ENCODE measurements at regions not wholly inside any gene's neighbourhood (a gene's known extent, or its start where the extent isn't known, plus 50 kb on each side); places are given as distances from the start of the nearest gene placed in this dataset.

DNA sequence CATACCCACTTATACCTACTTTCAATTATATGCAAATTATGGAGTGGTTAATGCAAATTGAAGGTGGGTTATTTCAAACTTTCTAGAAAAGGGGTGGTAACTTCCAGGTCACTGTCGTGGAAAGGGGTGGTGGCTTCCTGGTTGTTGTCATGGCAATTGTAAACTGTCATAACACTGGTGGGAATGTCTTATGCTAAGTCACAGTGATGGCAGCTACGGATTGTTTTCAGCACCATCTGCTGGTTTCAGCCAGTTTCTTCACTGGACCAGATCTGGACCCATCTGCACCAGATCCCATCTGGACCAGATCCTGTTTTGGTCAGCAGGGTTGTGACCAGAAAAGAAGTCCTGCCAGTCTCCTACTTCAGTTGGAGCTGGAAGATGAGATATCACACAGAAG, 1469.3 kb downstream of the AACS start:
- Histone ChIP-seq H3K9me3 (ENCODE audit: control insufficient read depth in 2 of 2, insufficient read depth in 1 of 2, low read depth in 1 of 2, low read length in 1 of 2) (no peaks in the 10 kb centered on the region), H3K4me3 (ENCODE audit: low read depth in 1 of 2, low read length in 2 of 2) (no peak overlapping the region), H3K27ac (ENCODE audit: low read depth in 2 of 2, low read length in 1 of 2) (no peak overlapping the region), H3K27me3 (ENCODE audit: control insufficient read depth in 1 of 2, insufficient read depth in 2 of 2, low read length in 2 of 2) (peaks cover 0 to 5% of the 10 kb centered on the region in 2 donors), H3K36me3 (ENCODE audit: control insufficient read depth in 2 of 2, insufficient read depth in 2 of 2, low read length in 1 of 2) (no peaks in the 10 kb centered on the region), H3K4me1 (ENCODE audit: control insufficient read depth in 2 of 2, insufficient read depth in 2 of 2, low read length in 1 of 2) (no peaks in the 10 kb centered on the region)
- WGBS, 2 donors, result 65 to 68% methylated on average over 2 of the region's 2 CpGs

DNA sequence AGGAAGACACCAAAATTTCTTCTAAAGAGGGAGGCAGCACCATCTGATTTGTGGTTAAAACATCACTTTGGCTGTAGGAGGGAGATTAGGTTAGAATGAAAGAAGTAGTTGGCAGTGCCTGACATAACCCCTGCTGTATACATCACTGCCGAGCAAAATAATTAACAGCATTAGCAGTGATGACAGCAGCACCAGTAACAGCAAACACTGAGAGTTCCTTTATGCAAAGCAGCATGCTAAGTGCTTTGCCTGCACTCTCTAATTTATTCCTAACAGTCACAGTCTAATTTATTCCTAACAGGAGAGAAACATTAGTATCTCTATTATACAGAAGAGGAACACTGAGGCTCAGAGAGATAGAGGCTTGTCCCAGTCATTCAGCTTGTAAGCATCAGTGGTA, 1469.7 kb downstream of the AACS start:
- H3K27me3 ChIP-seq (ENCODE audit: control insufficient read depth in 1 of 2, insufficient read depth in 2 of 2, low read length in 2 of 2), result peaks cover 0 to 5% of the 10 kb centered on the region in 2 donors
- no peak overlapping the region for H3K4me3 ChIP-seq (ENCODE audit: low read depth in 1 of 2, low read length in 2 of 2)
- H3K9me3 ChIP-seq (ENCODE audit: control insufficient read depth in 2 of 2, insufficient read depth in 1 of 2, low read depth in 1 of 2, low read length in 1 of 2), result no peaks in the 10 kb centered on the region
- H3K4me1 ChIP-seq (ENCODE audit: control insufficient read depth in 2 of 2, insufficient read depth in 2 of 2, low read length in 1 of 2), result no peaks in the 10 kb centered on the region
- no peak overlapping the region for H3K27ac ChIP-seq (ENCODE audit: low read depth in 2 of 2, low read length in 1 of 2)
- 74 to 89% methylated on average over 1 of the region's 1 CpG for WGBS, 2 donors
- H3K36me3 ChIP-seq (ENCODE audit: control insufficient read depth in 2 of 2, insufficient read depth in 2 of 2, low read length in 1 of 2), result no peaks in the 10 kb centered on the region

- WGBS, 2 donors, result 38 to 44% methylated on average over 4 of the region's 4 CpGs
- no peaks in the 10 kb centered on the region for H3K36me3 ChIP-seq (ENCODE audit: control insufficient read depth in 2 of 2, insufficient read depth in 2 of 2, low read length in 1 of 2)
Observed at GRCh38 chr12:126535971-126536370, 1470.7 kb downstream of the AACS start.

DNA sequence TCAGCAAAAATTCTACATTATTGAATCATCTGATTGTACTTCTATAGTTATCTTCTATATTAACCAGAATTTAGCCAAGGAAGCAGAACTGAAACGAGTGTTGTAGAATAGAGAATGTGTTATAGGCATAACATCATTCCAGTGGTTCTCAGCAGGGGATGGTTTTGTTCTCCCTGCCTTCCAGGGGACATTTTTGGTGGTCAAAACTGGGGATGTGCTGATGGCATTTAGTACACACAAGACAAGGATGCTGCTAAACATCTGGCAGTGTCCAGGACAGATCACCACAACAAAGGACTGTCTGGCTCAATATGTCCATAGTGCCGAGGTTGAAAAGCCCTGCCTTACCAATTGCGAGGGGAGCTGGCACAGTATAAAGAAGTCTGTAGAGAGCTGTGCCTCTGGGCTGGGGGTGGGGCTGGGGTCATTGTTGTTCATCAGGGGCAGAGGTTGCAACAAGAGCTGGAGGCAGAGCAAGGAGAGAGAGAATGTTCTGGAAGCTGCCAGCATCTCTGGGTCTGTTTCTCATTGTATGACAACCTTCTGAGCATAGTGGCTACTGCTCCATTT, 1472.8 kb downstream of the AACS start:
- no peak overlapping the region for H3K4me3 ChIP-seq (ENCODE audit: low read depth in 1 of 2, low read length in 2 of 2)
- H3K36me3 ChIP-seq (ENCODE audit: control insufficient read depth in 2 of 2, insufficient read depth in 2 of 2, low read length in 1 of 2), result no peaks in the 10 kb centered on the region
- H3K27me3 ChIP-seq (ENCODE audit: control insufficient read depth in 1 of 2, insufficient read depth in 2 of 2, low read length in 2 of 2), result peaks cover 0 to 5% of the 10 kb centered on the region in 2 donors
- no peaks in the 10 kb centered on the region for H3K4me1 ChIP-seq (ENCODE audit: control insufficient read depth in 2 of 2, insufficient read depth in 2 of 2, low read length in 1 of 2)
- no peaks in the 10 kb centered on the region for H3K9me3 ChIP-seq (ENCODE audit: control insufficient read depth in 2 of 2, insufficient read depth in 1 of 2, low read depth in 1 of 2, low read length in 1 of 2)
- 54 to 74% methylated on average over 3 of the region's 3 CpGs for WGBS, 2 donors
- no peak overlapping the region for H3K27ac ChIP-seq (ENCODE audit: low read depth in 2 of 2, low read length in 1 of 2)

More at GRCh38 chr12:126535971-126536370, 1470.7 kb downstream of the AACS start:
- Histone ChIP-seq H3K9me3 (ENCODE audit: control insufficient read depth in 2 of 2, insufficient read depth in 1 of 2, low read depth in 1 of 2, low read length in 1 of 2) (no peaks in the 10 kb centered on the region), H3K4me3 (ENCODE audit: low read depth in 1 of 2, low read length in 2 of 2) (no peak overlapping the region), H3K27ac (ENCODE audit: low read depth in 2 of 2, low read length in 1 of 2) (no peak overlapping the region), H3K27me3 (ENCODE audit: control insufficient read depth in 1 of 2, insufficient read depth in 2 of 2, low read length in 2 of 2) (peaks cover 0 to 5% of the 10 kb centered on the region in 2 donors), H3K4me1 (ENCODE audit: control insufficient read depth in 2 of 2, insufficient read depth in 2 of 2, low read length in 1 of 2) (no peaks in the 10 kb centered on the region)

DNA sequence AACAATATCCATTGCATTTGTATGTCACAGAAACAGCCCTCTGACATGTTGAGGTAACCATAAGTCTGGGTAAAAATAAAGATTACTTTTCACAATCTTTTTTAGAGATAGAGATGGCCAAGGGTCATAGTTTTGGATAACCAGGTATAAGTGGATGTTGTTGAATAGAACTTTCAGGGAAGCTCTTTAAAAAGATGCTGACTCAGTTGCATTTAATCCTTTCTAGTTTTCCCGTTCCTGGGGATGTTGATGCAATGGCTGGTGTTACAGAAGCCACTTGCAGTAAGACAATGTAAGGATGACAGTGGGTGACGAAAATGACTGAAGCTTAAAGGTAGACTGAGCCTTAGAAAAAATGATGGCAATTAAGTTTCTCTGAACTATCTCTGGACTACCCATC, 1473.7 kb downstream of the AACS start:
- WGBS, 2 donors, result 73 to 78% methylated on average over 2 of the region's 2 CpGs
- H3K4me3 ChIP-seq (ENCODE audit: low read depth in 1 of 2, low read length in 2 of 2), result no peak overlapping the region
- peaks cover 0 to 5% of the 10 kb centered on the region in 2 donors for H3K27me3 ChIP-seq (ENCODE audit: control insufficient read depth in 1 of 2, insufficient read depth in 2 of 2, low read length in 2 of 2)
- no peaks in the 10 kb centered on the region for H3K4me1 ChIP-seq (ENCODE audit: control insufficient read depth in 2 of 2, insufficient read depth in 2 of 2, low read length in 1 of 2)
- no peaks in the 10 kb centered on the region for H3K9me3 ChIP-seq (ENCODE audit: control insufficient read depth in 2 of 2, insufficient read depth in 1 of 2, low read depth in 1 of 2, low read length in 1 of 2)
- H3K36me3 ChIP-seq (ENCODE audit: control insufficient read depth in 2 of 2, insufficient read depth in 2 of 2, low read length in 1 of 2), result no peaks in the 10 kb centered on the region
- no peak overlapping the region for H3K27ac ChIP-seq (ENCODE audit: low read depth in 2 of 2, low read length in 1 of 2)

- WGBS, 2 donors, result 48 to 55% methylated on average over 4 of the region's 4 CpGs
- H3K27me3 ChIP-seq (ENCODE audit: control insufficient read depth in 1 of 2, insufficient read depth in 2 of 2, low read length in 2 of 2), result no peaks in the 10 kb centered on the region
Observed at GRCh38 chr12:126545411-126545810, 1480.2 kb downstream of the AACS start.

GRCh38 chr12:126547905-126548304, 1482.7 kb downstream of the AACS start:
- Histone ChIP-seq H3K27me3 (ENCODE audit: control insufficient read depth in 1 of 2, insufficient read depth in 2 of 2, low read length in 2 of 2) (no peaks in the 10 kb centered on the region), H3K4me1 (ENCODE audit: control insufficient read depth in 2 of 2, insufficient read depth in 2 of 2, low read length in 1 of 2) (no peaks in the 10 kb centered on the region), H3K36me3 (ENCODE audit: control insufficient read depth in 2 of 2, insufficient read depth in 2 of 2, low read length in 1 of 2) (no peaks in the 10 kb centered on the region), H3K9me3 (ENCODE audit: control insufficient read depth in 2 of 2, insufficient read depth in 1 of 2, low read depth in 1 of 2, low read length in 1 of 2) (no peaks in the 10 kb centered on the region), H3K27ac (ENCODE audit: low read depth in 2 of 2, low read length in 1 of 2) (no peak overlapping the region), H3K4me3 (ENCODE audit: low read depth in 1 of 2, low read length in 2 of 2) (no peak overlapping the region)
- 63 to 70% methylated on average over 10 of the region's 10 CpGs for WGBS, 2 donors

More at GRCh38 chr12:126545411-126545810, 1480.2 kb downstream of the AACS start:
- H3K4me3 ChIP-seq (ENCODE audit: low read depth in 1 of 2, low read length in 2 of 2), result no peak overlapping the region
- H3K9me3 ChIP-seq (ENCODE audit: control insufficient read depth in 2 of 2, insufficient read depth in 1 of 2, low read depth in 1 of 2, low read length in 1 of 2), result no peaks in the 10 kb centered on the region
- no peak overlapping the region for H3K27ac ChIP-seq (ENCODE audit: low read depth in 2 of 2, low read length in 1 of 2)
- H3K36me3 ChIP-seq (ENCODE audit: control insufficient read depth in 2 of 2, insufficient read depth in 2 of 2, low read length in 1 of 2), result no peaks in the 10 kb centered on the region
- no peaks in the 10 kb centered on the region for H3K4me1 ChIP-seq (ENCODE audit: control insufficient read depth in 2 of 2, insufficient read depth in 2 of 2, low read length in 1 of 2)

DNA sequence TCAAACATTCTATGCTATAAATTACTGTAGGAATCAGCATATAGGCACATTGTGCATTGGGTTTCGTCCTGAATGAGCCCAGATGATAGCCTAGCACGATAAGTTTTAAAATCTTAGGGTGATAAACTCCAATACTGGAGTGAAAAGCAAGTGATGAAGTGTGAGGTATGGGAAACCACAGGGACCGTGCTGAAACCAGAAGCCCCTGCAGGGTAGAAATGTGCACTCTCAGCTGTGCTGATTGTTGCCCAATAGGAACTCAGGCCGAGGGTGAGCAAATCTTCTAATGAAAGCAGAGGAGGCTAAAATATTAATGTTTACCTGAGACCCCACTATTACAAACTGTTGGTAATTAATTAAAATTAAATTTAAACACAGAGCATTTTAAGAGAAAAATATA, 1486.6 kb downstream of the AACS start:
- H3K4me1 ChIP-seq (ENCODE audit: control insufficient read depth in 2 of 2, insufficient read depth in 2 of 2, low read length in 1 of 2), result no peaks in the 10 kb centered on the region
- peaks cover 0 to 3% of the 10 kb centered on the region in 2 donors for H3K9me3 ChIP-seq (ENCODE audit: control insufficient read depth in 2 of 2, insufficient read depth in 1 of 2, low read depth in 1 of 2, low read length in 1 of 2)
- WGBS, 2 donors, result 46 to 63% methylated on average over 4 of the region's 4 CpGs
- H3K27ac ChIP-seq (ENCODE audit: low read depth in 2 of 2, low read length in 1 of 2), result no peak overlapping the region
- no peaks in the 10 kb centered on the region for H3K36me3 ChIP-seq (ENCODE audit: control insufficient read depth in 2 of 2, insufficient read depth in 2 of 2, low read length in 1 of 2)
- no peak overlapping the region for H3K4me3 ChIP-seq (ENCODE audit: low read depth in 1 of 2, low read length in 2 of 2)
- H3K27me3 ChIP-seq (ENCODE audit: control insufficient read depth in 1 of 2, insufficient read depth in 2 of 2, low read length in 2 of 2), result no peaks in the 10 kb centered on the region

DNA sequence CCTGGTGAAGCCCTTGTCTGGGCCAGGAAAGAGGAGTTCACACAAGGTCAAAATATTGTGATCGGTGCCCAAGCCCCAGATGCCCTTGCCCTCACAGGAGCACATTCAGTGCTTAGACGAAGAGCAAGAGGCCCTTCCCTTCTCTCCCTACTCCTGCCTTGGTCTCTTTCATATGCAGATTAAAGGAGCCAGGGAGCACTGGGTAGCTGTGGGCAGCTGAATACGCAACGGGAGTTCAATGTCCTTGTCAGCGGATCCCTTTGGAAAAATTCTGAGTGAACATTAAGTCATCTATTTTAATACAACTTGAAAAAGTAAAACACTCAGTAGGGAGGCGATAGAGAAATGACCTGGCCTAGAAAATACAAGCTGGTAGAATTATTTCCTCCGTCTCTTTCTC, 1489.4 kb downstream of the AACS start:
- Histone ChIP-seq H3K4me3 (ENCODE audit: low read depth in 1 of 2, low read length in 2 of 2) (no peak overlapping the region), H3K36me3 (ENCODE audit: control insufficient read depth in 2 of 2, insufficient read depth in 2 of 2, low read length in 1 of 2) (no peaks in the 10 kb centered on the region), H3K9me3 (ENCODE audit: control insufficient read depth in 2 of 2, insufficient read depth in 1 of 2, low read depth in 1 of 2, low read length in 1 of 2) (peaks cover 0 to 3% of the 10 kb centered on the region in 2 donors), H3K4me1 (ENCODE audit: control insufficient read depth in 2 of 2, insufficient read depth in 2 of 2, low read length in 1 of 2) (no peaks in the 10 kb centered on the region), H3K27ac (ENCODE audit: low read depth in 2 of 2, low read length in 1 of 2) (no peak overlapping the region), H3K27me3 (ENCODE audit: control insufficient read depth in 1 of 2, insufficient read depth in 2 of 2, low read length in 2 of 2) (no peaks in the 10 kb centered on the region)
- whole genome bisulfite sequencing, 2 donors, result 76 to 78% methylated on average over 7 of the region's 7 CpGs

DNA sequence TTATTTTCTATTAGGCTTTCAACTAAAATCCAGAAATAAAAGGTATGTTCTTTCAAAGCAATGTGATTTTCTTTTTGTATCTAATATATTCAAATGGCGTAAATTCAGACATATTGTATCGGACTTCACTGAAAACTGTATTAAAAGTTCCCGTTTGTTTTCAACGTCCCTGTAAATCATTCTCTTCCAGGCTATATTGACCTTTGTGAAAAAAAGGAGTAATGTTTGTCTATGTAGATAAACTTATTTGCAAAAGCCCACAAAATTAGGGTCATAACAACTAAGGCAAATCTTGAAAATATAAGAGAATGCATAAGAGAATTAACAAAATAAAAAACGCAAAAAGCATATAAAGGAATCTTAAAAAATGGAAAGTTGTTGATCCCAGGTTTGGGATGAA, 1492.4 kb downstream of the AACS start:
- Histone ChIP-seq H3K9me3 (ENCODE audit: control insufficient read depth in 2 of 2, insufficient read depth in 1 of 2, low read depth in 1 of 2, low read length in 1 of 2) (peaks cover 0 to 3% of the 10 kb centered on the region in 2 donors), H3K4me1 (ENCODE audit: control insufficient read depth in 2 of 2, insufficient read depth in 2 of 2, low read length in 1 of 2) (no peaks in the 10 kb centered on the region), H3K27me3 (ENCODE audit: control insufficient read depth in 1 of 2, insufficient read depth in 2 of 2, low read length in 2 of 2) (no peaks in the 10 kb centered on the region), H3K4me3 (ENCODE audit: low read depth in 1 of 2, low read length in 2 of 2) (no peak overlapping the region), H3K27ac (ENCODE audit: low read depth in 2 of 2, low read length in 1 of 2) (no peak overlapping the region), H3K36me3 (ENCODE audit: control insufficient read depth in 2 of 2, insufficient read depth in 2 of 2, low read length in 1 of 2) (no peaks in the 10 kb centered on the region)
- WGBS, 2 donors, result 63 to 76% methylated on average over 5 of the region's 5 CpGs
